ENCODE measurements at regions not wholly inside any gene's neighbourhood (a gene's known extent, or its start where the extent isn't known, plus 50 kb on each side); places are given as distances from the start of the nearest gene placed in this dataset.

DNA sequence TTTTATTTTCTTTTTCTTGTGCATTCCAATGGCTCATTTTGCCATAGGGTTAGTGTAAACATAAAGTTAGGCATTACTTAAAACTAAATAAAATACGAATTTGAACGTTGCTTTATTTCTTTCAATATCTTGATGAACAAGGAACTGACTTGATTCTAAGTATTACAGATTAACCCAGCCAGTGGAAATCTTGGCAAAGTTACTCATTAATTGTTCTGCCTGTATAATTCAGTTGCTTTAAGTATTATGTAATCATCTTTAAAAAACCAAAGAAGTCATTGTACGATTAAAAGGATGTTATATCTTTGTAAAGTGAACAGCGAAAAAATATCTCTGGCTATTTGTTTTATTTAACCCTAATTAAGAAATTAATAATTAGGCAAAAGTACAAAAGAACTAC lies 737.9 kb upstream of the BCHE start:
- TF ChIP-seq POLR2A (IDR thresholded peaks at IDR 0.05; ENCODE audit: low read depth): no peak
- TF ChIP-seq POLR2AphosphoS5 (IDR thresholded peaks at IDR 0.05): no peak
- TF ChIP-seq, protein P1, sequence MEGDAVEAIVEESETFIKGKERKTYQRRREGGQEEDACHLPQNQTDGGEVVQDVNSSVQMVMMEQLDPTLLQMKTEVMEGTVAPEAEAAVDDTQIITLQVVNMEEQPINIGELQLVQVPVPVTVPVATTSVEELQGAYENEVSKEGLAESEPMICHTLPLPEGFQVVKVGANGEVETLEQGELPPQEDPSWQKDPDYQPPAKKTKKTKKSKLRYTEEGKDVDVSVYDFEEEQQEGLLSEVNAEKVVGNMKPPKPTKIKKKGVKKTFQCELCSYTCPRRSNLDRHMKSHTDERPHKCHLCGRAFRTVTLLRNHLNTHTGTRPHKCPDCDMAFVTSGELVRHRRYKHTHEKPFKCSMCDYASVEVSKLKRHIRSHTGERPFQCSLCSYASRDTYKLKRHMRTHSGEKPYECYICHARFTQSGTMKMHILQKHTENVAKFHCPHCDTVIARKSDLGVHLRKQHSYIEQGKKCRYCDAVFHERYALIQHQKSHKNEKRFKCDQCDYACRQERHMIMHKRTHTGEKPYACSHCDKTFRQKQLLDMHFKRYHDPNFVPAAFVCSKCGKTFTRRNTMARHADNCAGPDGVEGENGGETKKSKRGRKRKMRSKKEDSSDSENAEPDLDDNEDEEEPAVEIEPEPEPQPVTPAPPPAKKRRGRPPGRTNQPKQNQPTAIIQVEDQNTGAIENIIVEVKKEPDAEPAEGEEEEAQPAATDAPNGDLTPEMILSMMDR (IDR thresholded peaks at IDR 0.05): no peak
- TF ChIP-seq EP300 (IDR thresholded peaks at IDR 0.05): no peak

Data from esophagus muscularis mucosa (tissue), 4 donors.